ENCODE measurements at regions not wholly inside any gene's neighbourhood (a gene's known extent, or its start where the extent isn't known, plus 50 kb on each side); places are given as distances from the start of the nearest gene placed in this dataset.

- ChIA-PET CTCF (interaction anchor here (0.6 kb wide), 1 partner anchor 402 kb away, joined by 3 read pairs; no protein-coding TSS in a partner anchor), POLR2A (no interaction called here), RAD21 (ENCODE audit: unreplicated experiment) (no interaction called here), SMC1A (ENCODE audit: uncharacterized antibody, unreplicated experiment) (interaction anchor here (1.3 kb wide), 1 partner anchor 31 kb away, joined by 4 read pairs; no protein-coding TSS in a partner anchor)
- Histone ChIP-seq H3K4me1 (ENCODE audit: control insufficient read depth, insufficient read depth, low read length) (no peaks in the 10 kb centered on the region), H2AFZ (ENCODE audit: control insufficient read depth, low read depth, low read length) (no peak overlapping the region), H3K27ac (ENCODE audit: control insufficient read depth, insufficient read depth) (no peak overlapping the region), H3K9me3 (replicated peaks; ENCODE audit: control insufficient read depth, insufficient read depth, low read length) (no peaks in the 10 kb centered on the region), H3K4me2 (ENCODE audit: control insufficient read depth, insufficient read depth) (no peak overlapping the region), H3K4me3 (no peak overlapping the region), H3K79me2 (ENCODE audit: control insufficient read depth, insufficient read depth, low read length) (no peaks in the 10 kb centered on the region), H3K36me3 (ENCODE audit: control insufficient read depth in 2 of 2, insufficient read depth in 2 of 2, low read length in 1 of 2) (no peaks in the 10 kb centered on the region), H3K9ac (ENCODE audit: control insufficient read depth, insufficient read depth, low read length) (no peak overlapping the region), H4K20me1 (ENCODE audit: control insufficient read depth, insufficient read depth) (no peaks in the 10 kb centered on the region), H3K27me3 (replicated peaks in 1 of 2; ENCODE audit: control insufficient read depth in 2 of 2, insufficient read depth in 2 of 2, low read length in 1 of 2) (no peaks in the 10 kb centered on the region)
- intact Hi-C loops (cut with micrococcal nuclease; ENCODE audit: unreplicated experiment) = no loop called here
- TF ChIP-seq NFXL1 (IDR thresholded peaks at IDR 0.05; ENCODE audit: borderline replicate concordance) = no peak
- TF ChIP-seq SMAD5 (IDR thresholded peaks at IDR 0.05; ENCODE audit: low read depth) = no peak
- TF ChIP-seq EZH2 (IDR thresholded peaks at IDR 0.05; ENCODE audit: borderline replicate concordance, control insufficient read depth, low read depth, low read length) = no peak
- no peak for TF ChIP-seq DPF2 (IDR thresholded peaks at IDR 0.05)
- TF ChIP-seq CREM (IDR thresholded peaks at IDR 0.05; ENCODE audit: low read depth) = no peak
- no peak for TF ChIP-seq STAT1 (conservative IDR thresholded peaks at IDR 0.05)
- no peak for TF ChIP-seq PML (IDR thresholded peaks at IDR 0.05; ENCODE audit: low read length)
- no peak for TF ChIP-seq ZZZ3 (IDR thresholded peaks at IDR 0.05; ENCODE audit: control insufficient read depth, insufficient read length, low read depth)
- ATAC-seq (no peak), DNase-seq (ENCODE audit: low read depth, low spot score) (no peak), FAIRE-seq (no peak)
- 38% methylated on average over 5 of the region's 5 CpGs for WGBS (ENCODE audit: insufficient coverage, insufficient replicate concordance, low lambda C conversion rate, missing lambda C conversion rate)
- in situ Hi-C loops (cut with MboI) = no loop called here
- no TSS peak for BruUV-seq (replicated peaks)
Measured at GRCh38 chr11:82404981-82405380, 328.7 kb downstream of the FAM181B start.

- WGBS (ENCODE audit: insufficient coverage, insufficient replicate concordance, low lambda C conversion rate, missing lambda C conversion rate) = 57% methylated on average over 29 of the region's 49 CpGs
- H3K27me3 ChIP-seq (replicated peaks in 1 of 2; ENCODE audit: control insufficient read depth in 2 of 2, insufficient read depth in 2 of 2, low read length in 1 of 2) = no peaks in the 10 kb centered on the region
- no peaks in the 10 kb centered on the region for H3K4me1 ChIP-seq (ENCODE audit: control insufficient read depth, insufficient read depth, low read length)
- DNase-seq (ENCODE audit: low read depth, low spot score) (no peak), ATAC-seq (no peak), FAIRE-seq (no peak)
- H3K4me3 ChIP-seq = no peak overlapping the region
- H3K79me2 ChIP-seq (ENCODE audit: control insufficient read depth, insufficient read depth, low read length) = no peaks in the 10 kb centered on the region
- SMC1A ChIA-PET (ENCODE audit: uncharacterized antibody, unreplicated experiment) = no interaction called here
- no peaks in the 10 kb centered on the region for H3K36me3 ChIP-seq (ENCODE audit: control insufficient read depth in 2 of 2, insufficient read depth in 2 of 2, low read length in 1 of 2)
- no TSS peak for BruUV-seq (replicated peaks)
- CTCF ChIA-PET = no interaction called here
- no peaks in the 10 kb centered on the region for H4K20me1 ChIP-seq (ENCODE audit: control insufficient read depth, insufficient read depth)
- H3K9ac ChIP-seq (ENCODE audit: control insufficient read depth, insufficient read depth, low read length) = no peak overlapping the region
- intact Hi-C loops (cut with micrococcal nuclease; ENCODE audit: unreplicated experiment) (no loop called here), in situ Hi-C loops (cut with MboI) (no loop called here)
- POLR2A ChIA-PET = no interaction called here
- H3K27ac ChIP-seq (ENCODE audit: control insufficient read depth, insufficient read depth) = no peak overlapping the region
- H3K9me3 ChIP-seq (replicated peaks; ENCODE audit: control insufficient read depth, insufficient read depth, low read length) = no peaks in the 10 kb centered on the region
- no peak overlapping the region for H2AFZ ChIP-seq (ENCODE audit: control insufficient read depth, low read depth, low read length)
- RAD21 ChIA-PET (ENCODE audit: unreplicated experiment) = no interaction called here
- no peak overlapping the region for H3K4me2 ChIP-seq (ENCODE audit: control insufficient read depth, insufficient read depth)
- TF ChIP-seq SUPT20H (IDR thresholded peaks at IDR 0.05; ENCODE audit: borderline replicate concordance, control insufficient read depth, low read depth, low read length) (no peak), HSF1 (IDR thresholded peaks at IDR 0.05; ENCODE audit: low read depth, low read length) (no peak), RELB (IDR thresholded peaks at IDR 0.05; ENCODE audit: low read depth) (no peak), JUNB (IDR thresholded peaks at IDR 0.05) (no peak), RBBP5 (conservative IDR thresholded peaks at IDR 0.05) (no peak), GABPA (IDR thresholded peaks at IDR 0.05; ENCODE audit: low read depth) (no peak), ESRRA (IDR thresholded peaks at IDR 0.05; ENCODE audit: low read length) (no peak), MEF2B (IDR thresholded peaks at IDR 0.05; ENCODE audit: partially characterized antibody, poor library complexity, severe bottlenecking) (no peak), SREBF1 (IDR thresholded peaks at IDR 0.05; ENCODE audit: low read length) (no peak), SIX5 (IDR thresholded peaks at IDR 0.05; ENCODE audit: low read depth, low read length, severe bottlenecking) (no peak)
Measured at GRCh38 chr11:82403640-82404305, 329.9 kb downstream of the FAM181B start.
